Fibroblast of skin of right quadriceps (primary cell): ENCODE measurements at regions not wholly inside any gene's neighbourhood (a gene's known extent, or its start where the extent isn't known, plus 50 kb on each side); places are given as distances from the start of the nearest gene placed in this dataset.

ENCODE experiments used
- DNase-seq: peaks from one replicate; pipeline ENCODE4 v3.0.0-alpha.2; 2013

- no peak for DNase-seq
Measured at GRCh38 chr20:60288945-60289344, 330.7 kb downstream of the CDH26 start.

- DNase-seq, result no peak
Measured at GRCh38 chr20:60292001-60292520, 333.8 kb downstream of the CDH26 start.

- no peak for DNase-seq
Measured at GRCh38 chr20:60294632-60295031, 336.4 kb downstream of the CDH26 start.

GRCh38 chr20:60295214-60295613 lies 337.0 kb downstream of the CDH26 start:
- DNase-seq, result no peak

GRCh38 chr20:60297649-60298048 lies 339.4 kb downstream of the CDH26 start:
- no peak for DNase-seq

GRCh38 chr20:60298647-60299046 lies 340.4 kb downstream of the CDH26 start:
- no peak for DNase-seq

GRCh38 chr20:60299951-60300350 lies 341.7 kb downstream of the CDH26 start:
- DNase-seq, result no peak

GRCh38 chr20:60300374-60300773 lies 342.2 kb downstream of the CDH26 start:
- no peak for DNase-seq

- no peak for DNase-seq
Measured at GRCh38 chr20:60302875-60303274, 344.7 kb downstream of the CDH26 start.

- no peak for DNase-seq
Measured at GRCh38 chr20:60304026-60304590, 345.9 kb downstream of the CDH26 start.

- no peak for DNase-seq
Measured at GRCh38 chr20:60304931-60305330, 346.7 kb downstream of the CDH26 start.

- no peak for DNase-seq
Measured at GRCh38 chr20:60306105-60306504, 347.9 kb downstream of the CDH26 start.

GRCh38 chr20:60306551-60306950 lies 348.3 kb downstream of the CDH26 start:
- DNase-seq, result no peak

GRCh38 chr20:60310560-60311349 lies 352.5 kb downstream of the CDH26 start:
- no peak for DNase-seq

- DNase-seq, result no peak
Measured at GRCh38 chr20:60313191-60313590, 355.0 kb downstream of the CDH26 start.

GRCh38 chr20:60313614-60314013 lies 355.4 kb downstream of the CDH26 start:
- no peak for DNase-seq

GRCh38 chr20:60314727-60315126 lies 356.5 kb downstream of the CDH26 start:
- no peak for DNase-seq

GRCh38 chr20:60316476-60317158 lies 358.4 kb downstream of the CDH26 start:
- no peak for DNase-seq

GRCh38 chr20:60317401-60317800 lies 359.2 kb downstream of the CDH26 start:
- DNase-seq, result no peak

- DNase-seq, result no peak
Measured at GRCh38 chr20:60321601-60322000, 363.4 kb downstream of the CDH26 start.

GRCh38 chr20:60326821-60327220 lies 368.6 kb downstream of the CDH26 start:
- DNase-seq, result no peak

- DNase-seq, result no peak
Measured at GRCh38 chr20:60327971-60328660, 369.9 kb downstream of the CDH26 start.

- DNase-seq, result no peak
Measured at GRCh38 chr20:60330461-60330860, 372.2 kb downstream of the CDH26 start.
